Central memory CD8-positive, alpha-beta T cell (primary cell): ENCODE measurements at regions not wholly inside any gene's neighbourhood (a gene's known extent, or its start where the extent isn't known, plus 50 kb on each side); places are given as distances from the start of the nearest gene placed in this dataset.

Experiments used
- ATAC-seq: fragments of 150-1000 bp; cut with Tn5 transposase; replicated peaks from 2 replicates; pipeline ENCODE4 v1.10.0; 2022; ENCODE audit warnings: mild to moderate bottlenecking, moderate FRiP score, moderate number of reproducible peaks; ENCODE audit not compliant: poor library complexity, severe bottlenecking; ENCODE audit errors: extremely low read depth
- DNase-seq, 2 donors: peaks; one replicate each; pipeline ENCODE4 v3.0.0; 2021; ENCODE audit warnings: low spot score in 2 of 2
- H3K27ac Mint-ChIP-seq: one replicate; pipeline ENCODE4 v1.8.0; 2022; ENCODE audit warnings: low read depth, mild to moderate bottlenecking, moderate library complexity, mixed read lengths
- H3K27me3 Mint-ChIP-seq: one replicate; pipeline ENCODE4 v1.8.0; 2022; ENCODE audit warnings: mixed read lengths
- H3K36me3 Mint-ChIP-seq: one replicate; pipeline ENCODE4 v1.8.0; 2022; ENCODE audit warnings: mild to moderate bottlenecking, moderate library complexity, mixed read lengths; ENCODE audit not compliant: insufficient read depth
- H3K4me1 Mint-ChIP-seq: one replicate; pipeline ENCODE4 v1.8.0; 2022; ENCODE audit warnings: mixed read lengths
- H3K4me3 Mint-ChIP-seq: one replicate; pipeline ENCODE4 v1.8.0; 2022; ENCODE audit warnings: mild to moderate bottlenecking, moderate library complexity, mixed read lengths
- H3K9me3 Mint-ChIP-seq: one replicate; pipeline ENCODE4 v1.8.0; 2022; ENCODE audit warnings: mixed read lengths

- no peaks in the 10 kb centered on the region for H3K4me1 Mint-ChIP-seq
- ATAC-seq (no peak), DNase-seq (no peak)
- H3K27me3 Mint-ChIP-seq, result no peaks in the 10 kb centered on the region
- H3K4me3 Mint-ChIP-seq, result no peak overlapping the region
- H3K9me3 Mint-ChIP-seq, result peaks cover 12% of the 10 kb centered on the region
- H3K36me3 Mint-ChIP-seq, result no peaks in the 10 kb centered on the region
- no peak overlapping the region for H3K27ac Mint-ChIP-seq
Observed at GRCh38 chr11:109480251-109480650, 58.3 kb downstream of the C11orf87 start.

- Mint-ChIP-seq H3K4me1 (no peaks in the 10 kb centered on the region), H3K4me3 (no peak overlapping the region), H3K27ac (no peak overlapping the region), H3K27me3 (no peaks in the 10 kb centered on the region), H3K36me3 (no peaks in the 10 kb centered on the region), H3K9me3 (peaks cover 16% of the 10 kb centered on the region)
- no peak for DNase-seq
- ATAC-seq, result no peak
Observed at GRCh38 chr11:109486129-109486528, 64.1 kb downstream of the C11orf87 start.

GRCh38 chr11:109490953-109491635 lies 69.1 kb downstream of the C11orf87 start:
- no peak overlapping the region for H3K27ac Mint-ChIP-seq
- no peaks in the 10 kb centered on the region for H3K27me3 Mint-ChIP-seq
- H3K9me3 Mint-ChIP-seq, result peaks cover 14% of the 10 kb centered on the region
- DNase-seq (no peak), ATAC-seq (no peak)
- no peaks in the 10 kb centered on the region for H3K4me1 Mint-ChIP-seq
- H3K4me3 Mint-ChIP-seq, result no peak overlapping the region
- no peaks in the 10 kb centered on the region for H3K36me3 Mint-ChIP-seq

GRCh38 chr11:109506115-109506514 lies 84.1 kb downstream of the C11orf87 start:
- H3K9me3 Mint-ChIP-seq, result peaks cover 6% of the 10 kb centered on the region
- H3K27me3 Mint-ChIP-seq, result no peaks in the 10 kb centered on the region
- H3K4me3 Mint-ChIP-seq, result no peak overlapping the region
- no peaks in the 10 kb centered on the region for H3K4me1 Mint-ChIP-seq
- DNase-seq, result no peak
- no peaks in the 10 kb centered on the region for H3K36me3 Mint-ChIP-seq
- ATAC-seq, result no peak
- no peak overlapping the region for H3K27ac Mint-ChIP-seq

DNA sequence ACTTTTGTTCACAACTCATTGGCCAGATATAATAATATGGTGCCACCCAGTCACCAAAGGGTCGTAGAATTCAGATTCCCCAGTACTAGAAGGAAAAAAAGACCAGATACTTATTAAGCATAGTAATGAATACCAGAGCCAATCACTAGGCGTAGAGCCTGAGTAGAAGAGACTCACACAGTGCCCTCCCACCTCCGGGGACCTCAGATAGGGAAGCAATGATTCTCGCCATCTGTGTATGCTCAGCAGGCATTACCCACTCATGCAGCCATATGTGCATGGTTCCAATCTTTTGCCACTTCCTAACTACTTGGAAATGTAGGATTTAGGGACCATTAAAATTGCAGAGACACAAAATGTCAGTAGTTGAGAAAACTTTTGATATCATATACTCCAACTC lies 85.3 kb downstream of the C11orf87 start:
- Mint-ChIP-seq H3K36me3 (no peaks in the 10 kb centered on the region), H3K9me3 (peaks cover 6% of the 10 kb centered on the region), H3K4me1 (no peaks in the 10 kb centered on the region), H3K27me3 (no peaks in the 10 kb centered on the region), H3K4me3 (no peak overlapping the region), H3K27ac (no peak overlapping the region)
- ATAC-seq, result no peak
- no peak for DNase-seq

DNA sequence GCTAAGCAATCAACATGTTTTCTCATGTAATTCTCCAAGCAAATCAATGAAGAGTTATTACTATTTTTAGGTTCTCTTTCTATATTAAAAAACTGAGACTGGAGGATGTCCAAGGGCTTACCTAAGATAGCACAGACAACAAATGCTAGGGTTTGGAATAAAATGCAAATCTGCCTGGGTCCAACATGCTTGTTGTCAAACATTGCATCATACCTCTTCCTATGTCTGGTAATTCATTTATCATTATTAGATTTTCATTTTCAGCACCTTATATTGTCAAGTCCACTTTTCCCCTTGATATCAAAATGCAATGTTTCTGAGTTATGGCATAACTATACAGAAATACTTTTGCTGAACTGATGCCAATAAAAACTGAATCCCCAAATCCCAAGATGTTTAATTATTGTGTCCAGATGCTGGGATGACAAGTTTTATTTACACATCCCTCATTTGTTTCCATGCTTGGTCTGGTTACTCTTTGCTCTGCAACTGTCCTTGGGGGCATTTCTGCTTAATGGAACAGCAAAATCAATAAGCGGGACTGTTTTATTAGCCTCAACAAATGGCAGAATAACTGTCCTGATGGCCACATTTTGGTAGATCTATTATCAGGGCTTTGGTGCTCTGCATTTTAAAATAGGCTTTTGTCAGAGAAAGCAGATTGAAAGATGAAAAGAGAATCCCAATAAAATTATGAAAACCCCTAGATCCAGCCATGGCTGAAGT lies 86.0 kb downstream of the C11orf87 start:
- DNase-seq (no peak), ATAC-seq (no peak)
- Mint-ChIP-seq H3K4me3 (no peak overlapping the region), H3K27ac (no peak overlapping the region), H3K9me3 (peaks cover 6% of the 10 kb centered on the region), H3K36me3 (no peaks in the 10 kb centered on the region), H3K27me3 (no peaks in the 10 kb centered on the region), H3K4me1 (no peaks in the 10 kb centered on the region)

DNA sequence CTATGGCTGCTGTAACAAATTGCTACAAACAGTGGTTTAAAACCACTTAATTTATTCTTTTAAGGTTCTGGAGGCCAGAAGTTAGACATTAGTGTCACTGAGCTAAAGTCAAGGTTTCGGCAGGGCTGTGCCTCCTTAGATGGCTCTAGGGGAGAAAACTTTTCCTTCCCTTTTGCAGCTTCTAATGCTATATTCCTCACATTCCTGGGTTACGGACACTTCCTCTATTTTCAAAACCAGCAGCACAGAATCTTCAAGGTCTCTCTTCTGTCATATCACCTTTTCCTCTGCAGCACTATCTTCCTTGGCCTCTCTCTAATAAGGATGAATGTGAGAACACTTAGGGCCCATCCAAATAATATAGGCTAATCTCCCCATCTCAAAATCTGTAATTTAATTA lies 87.0 kb downstream of the C11orf87 start:
- Mint-ChIP-seq H3K36me3 (no peaks in the 10 kb centered on the region), H3K4me3 (no peak overlapping the region), H3K27me3 (no peaks in the 10 kb centered on the region), H3K9me3 (peaks cover 9% of the 10 kb centered on the region), H3K4me1 (no peaks in the 10 kb centered on the region), H3K27ac (no peak overlapping the region)
- ATAC-seq (no peak), DNase-seq (no peak)

- Mint-ChIP-seq H3K9me3 (peaks cover 15% of the 10 kb centered on the region), H3K4me1 (no peaks in the 10 kb centered on the region), H3K27ac (no peak overlapping the region), H3K4me3 (no peak overlapping the region), H3K27me3 (no peaks in the 10 kb centered on the region), H3K36me3 (no peaks in the 10 kb centered on the region)
- ATAC-seq (no peak), DNase-seq (no peak)
Observed at GRCh38 chr11:109510316-109510715, 88.3 kb downstream of the C11orf87 start.

- DNase-seq, result no peak
- Mint-ChIP-seq H3K4me1 (no peaks in the 10 kb centered on the region), H3K36me3 (no peaks in the 10 kb centered on the region), H3K9me3 (peaks cover 19% of the 10 kb centered on the region), H3K27ac (no peak overlapping the region), H3K27me3 (no peaks in the 10 kb centered on the region), H3K4me3 (no peak overlapping the region)
- ATAC-seq, result no peak
Observed at GRCh38 chr11:109511598-109511997, 89.6 kb downstream of the C11orf87 start.

DNA sequence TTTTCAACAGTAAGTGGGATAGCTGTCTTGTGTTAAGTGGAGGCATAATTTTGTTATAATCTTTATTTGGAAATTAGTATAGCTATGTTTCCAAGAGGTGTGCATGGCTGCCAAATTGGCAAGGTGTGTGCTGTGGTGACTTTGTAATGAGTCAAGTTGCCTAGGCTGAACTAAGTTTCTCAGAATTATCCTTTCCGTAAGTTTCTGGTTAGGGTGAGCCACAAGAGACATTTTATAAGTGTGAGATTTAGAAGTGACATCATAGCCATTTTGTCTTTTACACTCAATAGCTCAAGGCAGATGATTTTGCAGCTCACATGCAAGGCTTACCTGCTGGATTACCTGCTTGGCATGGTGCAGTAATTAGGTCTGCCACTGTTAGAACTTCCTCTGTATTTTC lies 90.3 kb downstream of the C11orf87 start:
- no peaks in the 10 kb centered on the region for H3K27me3 Mint-ChIP-seq
- H3K4me3 Mint-ChIP-seq, result no peak overlapping the region
- H3K9me3 Mint-ChIP-seq, result peaks cover 25% of the 10 kb centered on the region
- H3K27ac Mint-ChIP-seq, result no peak overlapping the region
- no peaks in the 10 kb centered on the region for H3K4me1 Mint-ChIP-seq
- DNase-seq (no peak), ATAC-seq (no peak)
- H3K36me3 Mint-ChIP-seq, result no peaks in the 10 kb centered on the region

GRCh38 chr11:109512680-109513079 lies 90.7 kb downstream of the C11orf87 start:
- peaks cover 25% of the 10 kb centered on the region for H3K9me3 Mint-ChIP-seq
- no peaks in the 10 kb centered on the region for H3K4me1 Mint-ChIP-seq
- ATAC-seq (no peak), DNase-seq (no peak)
- H3K4me3 Mint-ChIP-seq, result no peak overlapping the region
- H3K27me3 Mint-ChIP-seq, result no peaks in the 10 kb centered on the region
- H3K27ac Mint-ChIP-seq, result no peak overlapping the region
- no peaks in the 10 kb centered on the region for H3K36me3 Mint-ChIP-seq

- no peaks in the 10 kb centered on the region for H3K36me3 Mint-ChIP-seq
- ATAC-seq, result no peak
- no peaks in the 10 kb centered on the region for H3K27me3 Mint-ChIP-seq
- peaks cover 25% of the 10 kb centered on the region for H3K9me3 Mint-ChIP-seq
- no peak for DNase-seq
- no peak overlapping the region for H3K4me3 Mint-ChIP-seq
- no peaks in the 10 kb centered on the region for H3K4me1 Mint-ChIP-seq
- no peak overlapping the region for H3K27ac Mint-ChIP-seq
Observed at GRCh38 chr11:109514313-109515018, 92.5 kb downstream of the C11orf87 start.

DNA sequence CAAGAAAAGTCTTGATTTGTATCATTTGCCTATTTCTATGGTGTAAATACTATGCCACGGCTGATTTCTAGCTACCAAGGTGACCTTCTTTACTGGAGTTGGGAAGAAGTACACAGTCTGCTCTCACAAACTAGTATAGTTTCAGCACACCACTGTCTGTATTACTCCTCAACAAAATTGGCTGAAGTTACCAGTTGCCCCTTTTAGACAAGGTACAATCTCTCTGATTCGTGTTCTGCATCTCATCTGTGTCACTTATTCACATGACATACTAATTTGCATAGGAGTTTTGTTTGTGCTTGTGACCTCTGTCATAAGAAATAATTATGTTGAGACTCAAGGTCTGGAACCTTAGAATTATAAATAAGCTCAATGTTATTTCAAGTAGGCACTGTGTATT lies 97.3 kb downstream of the C11orf87 start:
- Mint-ChIP-seq H3K9me3 (peaks cover 28% of the 10 kb centered on the region), H3K36me3 (no peaks in the 10 kb centered on the region), H3K4me1 (no peaks in the 10 kb centered on the region), H3K27ac (no peak overlapping the region), H3K4me3 (no peak overlapping the region), H3K27me3 (no peaks in the 10 kb centered on the region)
- no peak for DNase-seq
- no peak for ATAC-seq
